ENCODE measurements at regions not wholly inside any gene's neighbourhood (a gene's known extent, or its start where the extent isn't known, plus 50 kb on each side); places are given as distances from the start of the nearest gene placed in this dataset.
"Not testable (repeated sequence)": the region's sequence is repeated elsewhere in the genome, so short reads cannot be mapped to it uniquely, and the experiment has no call there.

GRCh38 chr1:37162059-37162458 is 127.7 kb upstream of the GRIK3 start:
- no peak for DNase-seq

- DNase-seq: no peak
These were observed 131.7 kb upstream of the GRIK3 start for GRCh38 chr1:37166005-37166404.

GRCh38 chr1:37167479-37167878 is 133.2 kb upstream of the GRIK3 start:
- DNase-seq: no peak

GRCh38 chr1:37169241-37169640 is 134.9 kb upstream of the GRIK3 start:
- no peak for DNase-seq

GRCh38 chr1:37169743-37170275 is 135.5 kb upstream of the GRIK3 start:
- DNase-seq: no peak

- no peak for DNase-seq
These were observed 137.4 kb upstream of the GRIK3 start for GRCh38 chr1:37171691-37172090.

- no peak for DNase-seq
These were observed 140.0 kb upstream of the GRIK3 start for GRCh38 chr1:37174341-37174740.

GRCh38 chr1:37174876-37175275 is 140.6 kb upstream of the GRIK3 start:
- DNase-seq: no peak

GRCh38 chr1:37175666-37176215 is 141.4 kb upstream of the GRIK3 start:
- DNase-seq: no peak

- no peak for DNase-seq
These were observed 142.0 kb upstream of the GRIK3 start for GRCh38 chr1:37176269-37176668.

- no peak for DNase-seq
These were observed 143.0 kb upstream of the GRIK3 start for GRCh38 chr1:37177230-37177864.

- no peak for DNase-seq
These were observed 147.1 kb upstream of the GRIK3 start for GRCh38 chr1:37181425-37181824.

- no peak for DNase-seq
These were observed 150.5 kb upstream of the GRIK3 start for GRCh38 chr1:37184789-37185188.

GRCh38 chr1:37186246-37186756 is 152.0 kb upstream of the GRIK3 start:
- DNase-seq: no peak

GRCh38 chr1:37189111-37189510 is 154.8 kb upstream of the GRIK3 start:
- DNase-seq: no peak

- no peak for DNase-seq
These were observed 163.1 kb upstream of the GRIK3 start for GRCh38 chr1:37197411-37197810.

- DNase-seq: not testable (repeated sequence)
These were observed 180.0 kb upstream of the GRIK3 start for GRCh38 chr1:37214305-37214704.

GRCh38 chr1:37233606-37234005 is 199.3 kb upstream of the GRIK3 start:
- DNase-seq: no peak

GRCh38 chr1:37234941-37235418 is 200.7 kb upstream of the GRIK3 start:
- DNase-seq: peak; percentile 9

GRCh38 chr1:37237948-37238347 is 203.6 kb upstream of the GRIK3 start:
- no peak for DNase-seq

GRCh38 chr1:37238364-37239224 is 204.3 kb upstream of the GRIK3 start:
- DNase-seq: no peak

GRCh38 chr1:37239225-37239740 is 205.0 kb upstream of the GRIK3 start:
- no peak for DNase-seq

- DNase-seq: no peak
These were observed 206.6 kb upstream of the GRIK3 start for GRCh38 chr1:37240897-37241296.

Measured in NCI-H748 treated with DMSO at 0.1 percent for 48 hours (cell line).